ENCODE measurements at regions not wholly inside any gene's neighbourhood (a gene's known extent, or its start where the extent isn't known, plus 50 kb on each side); places are given as distances from the start of the nearest gene placed in this dataset.

- Histone ChIP-seq H3K27ac (replicated peaks in 1 of 4) (no peak overlapping the region), H3K9me3 (no peaks in the 10 kb centered on the region), H3K4me3 (no peak overlapping the region), H3K36me3 (no peaks in the 10 kb centered on the region), H3K4me1 (no peaks in the 10 kb centered on the region), H3K27me3 (no peaks in the 10 kb centered on the region)
- intact Hi-C loops (cut with DNase I), result no loop called here
- 88% methylated on average over 8 of the region's 8 CpGs for WGBS
- TF ChIP-seq EP300 (IDR thresholded peaks at IDR 0.05) (no peak), POLR2AphosphoS5 (IDR thresholded peaks at IDR 0.05) (no peak), CTCF (IDR thresholded peaks at IDR 0.05) (no peak), POLR2A (IDR thresholded peaks at IDR 0.05; ENCODE audit: low read depth) (no peak)
- no peak for DNase-seq (ENCODE audit: extremely low spot score)
Observed at GRCh38 chrX:22343192-22343591, 70.5 kb downstream of the CBLL2 start.

GRCh38 chrX:22345884-22346283 is 73.2 kb downstream of the CBLL2 start:
- H3K36me3 ChIP-seq, result no peaks in the 10 kb centered on the region
- no peaks in the 10 kb centered on the region for H3K4me1 ChIP-seq
- 68% methylated on average over 2 of the region's 2 CpGs for WGBS
- H3K27me3 ChIP-seq, result no peaks in the 10 kb centered on the region
- H3K4me3 ChIP-seq, result no peak overlapping the region
- TF ChIP-seq POLR2AphosphoS5 (IDR thresholded peaks at IDR 0.05), result no peak
- no peak for TF ChIP-seq POLR2A (IDR thresholded peaks at IDR 0.05; ENCODE audit: low read depth)
- TF ChIP-seq CTCF (IDR thresholded peaks at IDR 0.05), result no peak
- TF ChIP-seq EP300 (IDR thresholded peaks at IDR 0.05), result no peak
- H3K27ac ChIP-seq (replicated peaks in 1 of 4), result no peak overlapping the region
- H3K9me3 ChIP-seq, result no peaks in the 10 kb centered on the region
- intact Hi-C loops (cut with DNase I), result no loop called here
- DNase-seq (ENCODE audit: extremely low spot score), result no peak

- Histone ChIP-seq H3K4me1 (no peaks in the 10 kb centered on the region), H3K9me3 (no peaks in the 10 kb centered on the region), H3K27ac (replicated peaks in 1 of 4) (no peak overlapping the region), H3K4me3 (no peak overlapping the region), H3K27me3 (no peaks in the 10 kb centered on the region), H3K36me3 (no peaks in the 10 kb centered on the region)
- intact Hi-C loops (cut with DNase I), result no loop called here
- 61% methylated on average over 1 of the region's 1 CpG for WGBS
- DNase-seq (ENCODE audit: extremely low spot score), result no peak
- TF ChIP-seq CTCF (IDR thresholded peaks at IDR 0.05) (no peak), POLR2AphosphoS5 (IDR thresholded peaks at IDR 0.05) (no peak), POLR2A (IDR thresholded peaks at IDR 0.05; ENCODE audit: low read depth) (no peak), EP300 (IDR thresholded peaks at IDR 0.05) (no peak)
Observed at GRCh38 chrX:22347491-22347890, 74.8 kb downstream of the CBLL2 start.

- Histone ChIP-seq H3K4me1 (no peaks in the 10 kb centered on the region), H3K9me3 (no peaks in the 10 kb centered on the region), H3K27me3 (no peaks in the 10 kb centered on the region), H3K4me3 (no peak overlapping the region), H3K36me3 (no peaks in the 10 kb centered on the region), H3K27ac (replicated peaks in 1 of 4) (no peak overlapping the region)
- WGBS, result 59% methylated on average over 2 of the region's 2 CpGs
- TF ChIP-seq EP300 (IDR thresholded peaks at IDR 0.05) (no peak), POLR2AphosphoS5 (IDR thresholded peaks at IDR 0.05) (no peak), POLR2A (IDR thresholded peaks at IDR 0.05; ENCODE audit: low read depth) (no peak), CTCF (IDR thresholded peaks at IDR 0.05) (no peak)
- intact Hi-C loops (cut with DNase I), result no loop called here
- DNase-seq (ENCODE audit: extremely low spot score), result no peak
Observed at GRCh38 chrX:22349116-22349515, 76.4 kb downstream of the CBLL2 start.

GRCh38 chrX:22351076-22351475 is 78.4 kb downstream of the CBLL2 start:
- H3K27me3 ChIP-seq, result no peaks in the 10 kb centered on the region
- 74% methylated on average over 3 of the region's 3 CpGs for WGBS
- no peaks in the 10 kb centered on the region for H3K36me3 ChIP-seq
- intact Hi-C loops (cut with DNase I), result no loop called here
- no peak overlapping the region for H3K4me3 ChIP-seq
- H3K9me3 ChIP-seq, result no peaks in the 10 kb centered on the region
- DNase-seq (ENCODE audit: extremely low spot score), result no peak
- H3K4me1 ChIP-seq, result no peaks in the 10 kb centered on the region
- H3K27ac ChIP-seq (replicated peaks in 1 of 4), result no peak overlapping the region
- TF ChIP-seq POLR2AphosphoS5 (IDR thresholded peaks at IDR 0.05) (no peak), CTCF (IDR thresholded peaks at IDR 0.05) (no peak), EP300 (IDR thresholded peaks at IDR 0.05) (no peak), POLR2A (IDR thresholded peaks at IDR 0.05; ENCODE audit: low read depth) (no peak)

Data from esophagus muscularis mucosa (tissue), 4 donors.